ENCODE measurements at regions not wholly inside any gene's neighbourhood (a gene's known extent, or its start where the extent isn't known, plus 50 kb on each side); places are given as distances from the start of the nearest gene placed in this dataset.

- ATAC-seq (no peak), FAIRE-seq (no peak), DNase-seq (ENCODE audit: low spot score) (no peak)
- no peak overlapping the region for H3K27ac ChIP-seq (ENCODE audit: extremely low read length, insufficient read depth, low read length)
- no peak overlapping the region for H2AFZ ChIP-seq (ENCODE audit: low read length)
- H3K79me2 ChIP-seq (ENCODE audit: insufficient read depth, low read length), result no peaks in the 10 kb centered on the region
- H3K36me3 ChIP-seq (replicated peaks in 1 of 2; ENCODE audit: control insufficient read depth in 1 of 2, insufficient read depth in 2 of 2, low read length in 2 of 2), result no peaks in the 10 kb centered on the region
- ChIA-PET POLR2A (no interaction called here), CTCF (ENCODE audit: low intra/inter-chr PET ratio, low total read pairs) (no interaction called here)
- H3K4me2 ChIP-seq (ENCODE audit: low read depth, low read length), result no peak overlapping the region
- H3K4me1 ChIP-seq (ENCODE audit: insufficient read depth, low read length), result no peaks in the 10 kb centered on the region
- WGBS (ENCODE audit: low lambda C conversion rate), result 0% methylated on average over 1 of the region's 1 CpG
- H3K4me3 ChIP-seq (replicated peaks in 1 of 3; ENCODE audit: insufficient read depth in 1 of 3, low read depth in 2 of 3, low read length in 3 of 3), result no peak overlapping the region
- no peaks in the 10 kb centered on the region for H4K20me1 ChIP-seq (ENCODE audit: insufficient read depth, low read length)
- 0 out of 2 replicates have a peak, but pooled peaks cover 4% of the 10 kb centered on the region for H3K9me3 ChIP-seq (ENCODE audit: low read length)
- H3K9ac ChIP-seq (ENCODE audit: insufficient read depth, low read depth, low read length), result no peak overlapping the region
- intact Hi-C loops (cut with micrococcal nuclease; ENCODE audit: unreplicated experiment), result no loop called here
- in situ Hi-C loops (cut with HindIII; ENCODE audit: extremely low pct_ligation_motif_present, low pct_unique_long_range_greater_than_20kb), result no loop called here
- no TSS peak for BruUV-seq (replicated peaks)
- H3K27me3 ChIP-seq (ENCODE audit: control insufficient read depth in 1 of 2, insufficient read depth in 2 of 2, low read length in 2 of 2), result no peaks in the 10 kb centered on the region
- TF ChIP-seq ZNF737 (CRISPR knock-in tag; IDR thresholded peaks at IDR 0.05; ENCODE audit: borderline replicate concordance), result no peak
- TF ChIP-seq ZNF691 (CRISPR knock-in tag; IDR thresholded peaks at IDR 0.05; ENCODE audit: borderline replicate concordance, low read depth), result no peak
- TF ChIP-seq RFX1 (IDR thresholded peaks at IDR 0.05), result no peak
- no peak for TF ChIP-seq ZNF383 (CRISPR knock-in tag; IDR thresholded peaks at IDR 0.05; ENCODE audit: borderline replicate concordance)
- no peak for TF ChIP-seq HOXA5 (CRISPR knock-in tag; IDR thresholded peaks at IDR 0.05)
- TF ChIP-seq ZNF615 (CRISPR knock-in tag; IDR thresholded peaks at IDR 0.05; ENCODE audit: borderline replicate concordance), result no peak
- TF ChIP-seq SAP130 (CRISPR knock-in tag; IDR thresholded peaks at IDR 0.05; ENCODE audit: low read depth), result no peak
- TF ChIP-seq CBFB (CRISPR knock-in tag; IDR thresholded peaks at IDR 0.05), result no peak
- TF ChIP-seq ATF3 (CRISPR knock-in tag; IDR thresholded peaks at IDR 0.05), result no peak
- TF ChIP-seq GABPB1 (CRISPR knock-in tag; IDR thresholded peaks at IDR 0.05), result no peak
- no peak for TF ChIP-seq PHF5A (CRISPR knock-in tag; IDR thresholded peaks at IDR 0.05; ENCODE audit: low read depth, unreplicated experiment)
- no peak for TF ChIP-seq DMAP1 (CRISPR knock-in tag; IDR thresholded peaks at IDR 0.05)
- TF ChIP-seq ZSCAN5A (CRISPR knock-in tag; IDR thresholded peaks at IDR 0.05; ENCODE audit: borderline replicate concordance), result no peak
- TF ChIP-seq SP140L (CRISPR knock-in tag; IDR thresholded peaks at IDR 0.05; ENCODE audit: borderline replicate concordance), result no peak
- no peak for TF ChIP-seq MLXIP (CRISPR knock-in tag; IDR thresholded peaks at IDR 0.05; ENCODE audit: borderline replicate concordance)
- TF ChIP-seq PATZ1 (CRISPR knock-in tag; IDR thresholded peaks at IDR 0.05), result no peak
- no peak for TF ChIP-seq SP1 (IDR thresholded peaks at IDR 0.05)
- TF ChIP-seq SP1 (CRISPR knock-in tag; IDR thresholded peaks at IDR 0.05), result no peak
- TF ChIP-seq ZFP36 (IDR thresholded peaks at IDR 0.05; ENCODE audit: borderline replicate concordance, low read depth, low read length, partially characterized antibody), result no peak
Observed at GRCh38 chr2:195031411-195031810, 625.6 kb upstream of the SLC39A10 start.
